Activated CD8-positive, alpha-beta memory T cell treated with anti-CD3 and anti-CD28 coated beads, Interleukin-2, amount 10 ng/mL, durations not matched to agents 7 days and 5 days (primary cell): ENCODE measurements at regions not wholly inside any gene's neighbourhood (a gene's known extent, or its start where the extent isn't known, plus 50 kb on each side); places are given as distances from the start of the nearest gene placed in this dataset.

ENCODE experiments used
- ATAC-seq: fragments of 150-1000 bp; cut with Tn5 transposase; one replicate; pipeline ENCODE4 v1.10.0; 2021; ENCODE audit warnings: moderate library complexity
- CTCF ChIA-PET: fragments of 350-600 bp; sonication (Branson Sonifier 250); formaldehyde crosslinking; loops from one replicate; lab custom pipeline; 2021; ENCODE audit warnings: antibody characterized with exemption; lab: Charles Lee
- DNase-seq: peaks from one replicate; pipeline ENCODE4 v3.0.0-alpha.2; 2020
- H3K27ac Mint-ChIP-seq: one replicate; pipeline ENCODE4 v1.8.0; 2021; ENCODE audit warnings: mild to moderate bottlenecking, mixed read lengths
- H3K27me3 Mint-ChIP-seq: one replicate; pipeline ENCODE4 v1.8.0; 2021; ENCODE audit warnings: mixed read lengths
- H3K36me3 Mint-ChIP-seq: one replicate; pipeline ENCODE4 v1.8.0; 2021; ENCODE audit warnings: mild to moderate bottlenecking, mixed read lengths
- H3K4me1 Mint-ChIP-seq: one replicate; pipeline ENCODE4 v1.8.0; 2021; ENCODE audit warnings: mixed read lengths
- H3K4me3 Mint-ChIP-seq: one replicate; pipeline ENCODE4 v1.8.0; 2021; ENCODE audit warnings: mild to moderate bottlenecking, moderate library complexity, mixed read lengths
- H3K9me3 Mint-ChIP-seq: one replicate; pipeline ENCODE4 v1.8.0; 2022; ENCODE audit warnings: low read depth, mixed read lengths

GRCh38 chr12:58041441-58041840 lies 100.1 kb downstream of the ATP23 start:
- Mint-ChIP-seq H3K36me3 (no peaks in the 10 kb centered on the region), H3K27ac (no peak overlapping the region), H3K27me3 (no peaks in the 10 kb centered on the region), H3K9me3 (peaks cover 5% of the 10 kb centered on the region), H3K4me1 (no peaks in the 10 kb centered on the region), H3K4me3 (no peak overlapping the region)
- DNase-seq, result no peak
- no peak for ATAC-seq
- CTCF ChIA-PET, result no interaction called here

- no peak for DNase-seq
- Mint-ChIP-seq H3K27ac (no peak overlapping the region), H3K27me3 (peaks cover 2% of the 10 kb centered on the region), H3K4me1 (no peaks in the 10 kb centered on the region), H3K9me3 (peaks cover 4% of the 10 kb centered on the region), H3K36me3 (no peaks in the 10 kb centered on the region), H3K4me3 (no peak overlapping the region)
- CTCF ChIA-PET, result no interaction called here
- no peak for ATAC-seq
Measured at GRCh38 chr12:58044966-58045365, 103.6 kb downstream of the ATP23 start.

DNA sequence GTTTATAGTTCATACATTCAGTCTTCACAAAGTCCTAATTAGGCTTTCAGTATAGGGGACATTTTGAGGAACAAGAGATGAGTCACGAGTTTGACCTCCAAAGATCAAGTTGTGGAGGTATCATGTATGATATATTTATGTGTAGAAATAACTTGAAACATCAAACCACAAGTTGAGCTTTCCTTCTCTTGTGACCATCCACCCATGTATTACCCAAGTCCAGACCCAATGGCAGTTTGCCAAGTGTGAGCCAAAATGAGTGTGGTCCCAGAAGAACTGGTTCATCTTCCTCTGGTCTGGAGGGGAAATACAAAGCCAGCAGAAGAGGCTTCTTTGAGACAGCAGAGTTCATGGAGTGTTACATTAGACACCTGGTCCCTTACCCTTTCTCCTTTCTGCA lies 104.9 kb downstream of the ATP23 start:
- Mint-ChIP-seq H3K4me3 (no peak overlapping the region), H3K27me3 (peaks cover 2% of the 10 kb centered on the region), H3K9me3 (peaks cover 4% of the 10 kb centered on the region), H3K27ac (no peak overlapping the region), H3K36me3 (no peaks in the 10 kb centered on the region), H3K4me1 (no peaks in the 10 kb centered on the region)
- CTCF ChIA-PET, result no interaction called here
- DNase-seq, result no peak
- no peak for ATAC-seq

DNA sequence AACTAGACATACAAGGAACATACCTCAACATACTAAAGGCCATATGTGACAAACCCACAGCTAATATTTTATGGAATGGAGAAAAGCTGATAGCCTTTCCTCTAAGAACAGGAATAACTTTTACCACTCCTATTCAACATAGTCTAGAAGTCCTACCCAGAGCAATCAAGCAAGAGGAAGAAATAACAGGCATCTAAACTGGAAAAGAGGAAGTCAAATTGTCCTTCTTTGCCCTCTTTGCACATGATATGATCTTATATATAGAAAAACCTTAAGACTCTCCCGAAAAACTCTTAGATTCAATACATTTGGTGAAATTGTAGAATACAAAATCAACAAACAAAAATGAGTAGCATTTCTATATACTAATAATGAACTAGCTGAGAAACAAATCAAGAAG lies 110.0 kb downstream of the ATP23 start:
- CTCF ChIA-PET, result no interaction called here
- no peaks in the 10 kb centered on the region for H3K4me1 Mint-ChIP-seq
- H3K4me3 Mint-ChIP-seq, result no peak overlapping the region
- no peak overlapping the region for H3K27ac Mint-ChIP-seq
- H3K36me3 Mint-ChIP-seq, result no peaks in the 10 kb centered on the region
- H3K9me3 Mint-ChIP-seq, result peaks cover 2% of the 10 kb centered on the region
- no peak for DNase-seq
- no peak for ATAC-seq
- peaks cover 2% of the 10 kb centered on the region for H3K27me3 Mint-ChIP-seq

GRCh38 chr12:58064666-58065065 lies 123.3 kb downstream of the ATP23 start:
- Mint-ChIP-seq H3K36me3 (no peaks in the 10 kb centered on the region), H3K4me1 (no peaks in the 10 kb centered on the region), H3K27ac (no peak overlapping the region), H3K27me3 (no peaks in the 10 kb centered on the region), H3K9me3 (no peaks in the 10 kb centered on the region), H3K4me3 (no peak overlapping the region)
- ATAC-seq, result no peak
- DNase-seq, result no peak
- CTCF ChIA-PET, result no interaction called here

GRCh38 chr12:58066296-58066695 lies 124.9 kb downstream of the ATP23 start:
- CTCF ChIA-PET, result no interaction called here
- Mint-ChIP-seq H3K27me3 (no peaks in the 10 kb centered on the region), H3K27ac (no peak overlapping the region), H3K9me3 (no peaks in the 10 kb centered on the region), H3K4me3 (no peak overlapping the region), H3K4me1 (no peaks in the 10 kb centered on the region), H3K36me3 (no peaks in the 10 kb centered on the region)
- no peak for ATAC-seq
- no peak for DNase-seq

GRCh38 chr12:58067610-58068387 lies 126.4 kb downstream of the ATP23 start:
- H3K4me1 Mint-ChIP-seq, result no peaks in the 10 kb centered on the region
- CTCF ChIA-PET, result interaction anchor here (0.6 kb wide), 1 partner anchor 151 kb away, joined by 3 read pairs; no protein-coding TSS in a partner anchor
- no peak for ATAC-seq

GRCh38 chr12:58068706-58069105 lies 127.3 kb downstream of the ATP23 start:
- DNase-seq (no peak), ATAC-seq (no peak)
- no peaks in the 10 kb centered on the region for H3K9me3 Mint-ChIP-seq
- no peaks in the 10 kb centered on the region for H3K36me3 Mint-ChIP-seq
- no peaks in the 10 kb centered on the region for H3K4me1 Mint-ChIP-seq
- H3K27me3 Mint-ChIP-seq, result no peaks in the 10 kb centered on the region
- no peak overlapping the region for H3K4me3 Mint-ChIP-seq
- CTCF ChIA-PET, result no interaction called here
- H3K27ac Mint-ChIP-seq, result no peak overlapping the region

More at GRCh38 chr12:58067610-58068387, 126.4 kb downstream of the ATP23 start:
- no peak overlapping the region for H3K4me3 Mint-ChIP-seq
- no peaks in the 10 kb centered on the region for H3K36me3 Mint-ChIP-seq
- no peak overlapping the region for H3K27ac Mint-ChIP-seq
- H3K27me3 Mint-ChIP-seq, result no peaks in the 10 kb centered on the region
- no peak for DNase-seq
- no peaks in the 10 kb centered on the region for H3K9me3 Mint-ChIP-seq

GRCh38 chr12:58069268-58069963 lies 128.0 kb downstream of the ATP23 start:
- DNase-seq (no peak), ATAC-seq (no peak)
- Mint-ChIP-seq H3K36me3 (no peaks in the 10 kb centered on the region), H3K27me3 (no peaks in the 10 kb centered on the region), H3K27ac (no peak overlapping the region), H3K9me3 (no peaks in the 10 kb centered on the region), H3K4me3 (no peak overlapping the region), H3K4me1 (no peaks in the 10 kb centered on the region)
- CTCF ChIA-PET, result no interaction called here

GRCh38 chr12:58071994-58072393 lies 130.6 kb downstream of the ATP23 start:
- no peaks in the 10 kb centered on the region for H3K9me3 Mint-ChIP-seq
- no peaks in the 10 kb centered on the region for H3K4me1 Mint-ChIP-seq

DNA sequence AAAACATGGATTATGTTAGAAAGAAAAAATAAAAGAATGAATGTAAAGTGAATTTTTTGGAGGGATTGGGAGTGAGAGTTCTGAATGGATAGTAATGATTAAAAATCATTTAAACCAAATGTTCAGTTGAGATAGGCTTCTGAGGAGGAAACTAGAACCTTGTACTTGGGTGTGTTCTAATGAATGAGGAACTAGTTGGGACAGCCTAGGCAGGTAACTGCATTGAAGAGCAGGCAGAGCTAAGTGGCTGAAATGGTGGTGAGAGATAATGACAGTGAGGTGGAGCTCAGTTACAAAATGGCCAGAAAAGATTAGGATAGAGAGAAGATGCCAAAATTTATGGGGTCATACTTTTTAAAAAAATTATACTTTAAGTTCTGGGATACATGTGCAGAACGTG lies 132.9 kb downstream of the ATP23 start:
- CTCF ChIA-PET, result no interaction called here
- H3K4me3 Mint-ChIP-seq, result no peak overlapping the region
- no peak overlapping the region for H3K27ac Mint-ChIP-seq
- no peaks in the 10 kb centered on the region for H3K9me3 Mint-ChIP-seq
- no peaks in the 10 kb centered on the region for H3K4me1 Mint-ChIP-seq
- no peaks in the 10 kb centered on the region for H3K36me3 Mint-ChIP-seq
- DNase-seq, result no peak
- ATAC-seq, result no peak
- peaks cover 8% of the 10 kb centered on the region for H3K27me3 Mint-ChIP-seq

More at GRCh38 chr12:58071994-58072393, 130.6 kb downstream of the ATP23 start:
- no peak for DNase-seq
- ATAC-seq, result no peak
- no peak overlapping the region for H3K4me3 Mint-ChIP-seq
- CTCF ChIA-PET, result no interaction called here
- no peak overlapping the region for H3K27ac Mint-ChIP-seq
- H3K36me3 Mint-ChIP-seq, result no peaks in the 10 kb centered on the region
- peaks cover 4% of the 10 kb centered on the region for H3K27me3 Mint-ChIP-seq

DNA sequence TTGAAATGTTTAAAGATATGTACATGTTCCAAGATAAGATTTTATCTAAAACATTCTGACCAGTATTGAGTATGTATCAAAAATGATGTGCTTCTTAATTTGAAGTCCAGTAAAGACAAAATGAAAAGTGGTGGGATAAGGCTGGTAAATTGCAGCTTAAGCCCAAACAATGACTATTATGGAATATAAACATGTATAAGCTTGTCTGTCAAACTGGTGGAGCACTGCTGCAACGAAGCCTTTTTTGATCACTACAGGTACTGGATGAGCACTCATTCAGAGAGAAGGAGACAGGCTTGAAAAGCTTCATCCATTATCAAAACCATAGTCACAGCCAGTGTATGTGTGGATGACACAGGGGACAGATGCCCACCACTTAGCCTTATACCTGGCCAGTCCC lies 138.4 kb downstream of the ATP23 start:
- Mint-ChIP-seq H3K27ac (no peak overlapping the region), H3K4me1 (no peaks in the 10 kb centered on the region), H3K27me3 (peaks cover 8% of the 10 kb centered on the region), H3K36me3 (no peaks in the 10 kb centered on the region), H3K9me3 (no peaks in the 10 kb centered on the region), H3K4me3 (no peak overlapping the region)
- CTCF ChIA-PET, result no interaction called here
- no peak for DNase-seq
- ATAC-seq, result no peak

DNA sequence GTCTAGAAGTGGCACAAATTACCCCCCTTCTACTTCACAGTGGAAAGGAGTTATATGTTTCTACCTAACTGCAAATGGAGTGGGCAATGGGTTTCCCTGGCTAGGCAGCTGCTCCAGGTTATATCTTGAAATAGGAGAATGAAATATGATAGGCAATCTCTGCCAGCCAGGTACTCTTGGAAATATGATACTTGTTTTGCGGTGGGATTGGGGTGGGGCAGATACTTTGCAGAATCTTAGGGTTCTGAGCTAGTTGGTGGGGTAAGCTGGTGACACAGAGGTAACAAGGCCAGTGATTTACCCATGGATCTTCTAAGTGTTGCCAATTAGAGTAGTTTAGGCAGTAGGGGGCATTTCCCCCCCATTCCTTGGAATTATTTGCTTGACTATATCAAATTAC lies 140.1 kb downstream of the ATP23 start:
- CTCF ChIA-PET, result no interaction called here
- H3K27ac Mint-ChIP-seq, result no peak overlapping the region
- ATAC-seq (no peak), DNase-seq (no peak)
- H3K27me3 Mint-ChIP-seq, result peaks cover 8% of the 10 kb centered on the region
- H3K4me3 Mint-ChIP-seq, result no peak overlapping the region
- H3K4me1 Mint-ChIP-seq, result no peaks in the 10 kb centered on the region
- no peaks in the 10 kb centered on the region for H3K36me3 Mint-ChIP-seq
- no peaks in the 10 kb centered on the region for H3K9me3 Mint-ChIP-seq

- Mint-ChIP-seq H3K9me3 (no peaks in the 10 kb centered on the region), H3K27me3 (peaks cover 2% of the 10 kb centered on the region), H3K36me3 (no peaks in the 10 kb centered on the region), H3K4me3 (no peak overlapping the region), H3K4me1 (no peaks in the 10 kb centered on the region), H3K27ac (no peak overlapping the region)
- CTCF ChIA-PET, result no interaction called here
- no peak for DNase-seq
- ATAC-seq, result no peak
Measured at GRCh38 chr12:58082996-58083395, 141.6 kb downstream of the ATP23 start.
